ENCODE measurements at regions not wholly inside any gene's neighbourhood (a gene's known extent, or its start where the extent isn't known, plus 50 kb on each side); places are given as distances from the start of the nearest gene placed in this dataset.

DNA sequence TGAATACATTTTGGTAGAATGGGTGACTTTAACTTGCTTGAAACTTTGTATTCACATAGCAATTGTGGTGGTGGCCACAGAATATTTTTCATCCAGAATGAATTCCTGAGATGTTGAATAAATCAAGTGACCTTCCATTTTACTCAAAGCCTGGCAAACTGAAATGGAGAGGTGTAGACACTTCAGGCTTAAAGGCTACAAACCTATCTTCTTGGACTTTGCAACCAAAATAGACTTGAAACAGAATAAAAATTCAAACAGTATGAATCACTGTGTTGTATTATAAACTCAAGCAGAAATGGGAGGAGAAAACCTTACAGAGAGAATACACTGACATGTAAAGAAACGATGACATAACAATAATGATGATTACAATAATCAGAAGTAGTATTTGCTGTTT, 371.6 kb downstream of the BCKDHB start:
- no peak for TF ChIP-seq POLR2AphosphoS5 (IDR thresholded peaks at IDR 0.05; ENCODE audit: low read depth, low read length)
- TF ChIP-seq POLR2A (IDR thresholded peaks at IDR 0.05; ENCODE audit: low read depth, low read length): no peak
- TF ChIP-seq TAF1 (IDR thresholded peaks at IDR 0.05; ENCODE audit: borderline replicate concordance, low read depth, low read length): no peak
